Stimulated activated CD4-positive, alpha-beta T cell treated with anti-CD3 and anti-CD28 coated beads, TNF-alpha, amount 100 ng/mL, for 24 hours (primary cell): ENCODE measurements at regions not wholly inside any gene's neighbourhood (a gene's known extent, or its start where the extent isn't known, plus 50 kb on each side); places are given as distances from the start of the nearest gene placed in this dataset.

Experiments used
- DNase-seq, 3 experiments: peaks; one replicate each; pipeline ENCODE4 v3.0.0-alpha.2; 2020; ENCODE audit warnings: low read depth in 3 of 3

DNA sequence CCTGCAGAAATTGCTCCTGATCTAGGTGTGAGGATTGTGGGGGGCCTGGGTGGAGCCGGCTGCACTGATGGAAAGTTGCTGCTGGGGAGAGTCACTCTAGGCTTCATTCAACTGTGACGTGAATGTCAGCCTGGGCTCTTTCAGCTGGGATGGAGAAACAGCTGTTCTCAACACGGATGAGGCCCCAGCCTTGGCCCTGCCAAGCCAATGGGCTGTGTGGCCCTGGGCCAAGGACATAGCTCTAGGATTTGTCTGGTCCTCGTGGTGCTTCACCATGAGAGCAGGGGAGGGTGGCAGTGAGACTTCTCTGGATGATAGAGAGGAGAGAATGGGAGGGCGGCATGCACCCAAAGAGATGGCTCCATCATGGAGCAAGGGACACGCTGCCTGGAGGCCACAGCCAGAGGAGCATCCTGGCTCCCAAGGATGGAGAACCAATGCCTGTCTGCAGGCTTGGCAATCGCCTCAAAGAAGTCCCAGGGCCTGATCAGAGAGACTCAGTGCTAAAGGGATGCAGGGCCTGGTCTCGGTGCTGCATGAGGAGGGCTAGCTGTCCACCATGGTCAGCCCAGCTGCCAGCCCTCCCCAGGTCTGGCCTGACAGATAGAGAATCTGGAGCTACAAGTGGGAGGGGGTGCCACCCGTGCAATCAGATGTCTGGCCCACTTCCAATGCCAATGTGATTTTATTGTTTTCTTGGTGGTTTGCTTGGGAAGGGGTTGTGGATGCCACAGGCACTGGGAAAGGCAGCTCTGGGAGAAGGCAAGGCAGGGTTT, 141.0 kb downstream of the GADD45G start:
- no peak for DNase-seq

GRCh38 chr9:89746385-89747116, 141.7 kb downstream of the GADD45G start:
- DNase-seq, result no peak

- DNase-seq, result no peak
Measured at GRCh38 chr9:89747596-89747995, 142.8 kb downstream of the GADD45G start.

DNA sequence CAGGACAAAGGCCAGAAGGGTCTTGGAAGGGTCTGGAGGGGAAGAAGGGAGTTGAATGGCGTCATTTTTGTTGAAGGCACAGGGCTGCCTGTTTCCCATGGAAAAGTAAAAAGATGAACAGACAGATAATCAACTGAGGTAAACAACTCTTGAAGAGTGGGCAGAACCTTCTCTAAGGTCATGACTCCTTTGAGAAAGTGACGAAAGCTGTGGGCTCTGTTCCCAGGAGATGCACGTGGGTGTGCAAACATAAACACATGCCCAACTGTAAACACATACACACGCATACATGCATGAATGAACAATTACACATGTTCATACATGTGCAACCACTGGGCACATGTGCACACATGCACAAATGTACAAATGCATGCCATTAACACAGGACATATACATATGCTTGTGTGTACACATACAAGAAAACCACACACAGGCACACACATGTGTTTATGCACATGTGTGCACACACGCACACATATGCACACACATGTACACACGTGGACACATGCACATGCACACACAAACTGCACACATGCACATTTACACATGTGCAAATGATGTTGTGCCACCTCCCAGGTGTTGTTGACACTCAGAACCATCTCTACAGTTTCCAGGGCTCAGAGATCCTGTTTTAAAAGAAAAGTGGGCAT, 143.3 kb downstream of the GADD45G start:
- no peak for DNase-seq

- DNase-seq, result no peak
Measured at GRCh38 chr9:89748831-89749499, 144.2 kb downstream of the GADD45G start.

GRCh38 chr9:89749500-89750116, 144.8 kb downstream of the GADD45G start:
- no peak for DNase-seq

- DNase-seq, result no peak
Measured at GRCh38 chr9:89750117-89750791, 145.4 kb downstream of the GADD45G start.

GRCh38 chr9:89751079-89751825, 146.4 kb downstream of the GADD45G start:
- no peak for DNase-seq

DNA sequence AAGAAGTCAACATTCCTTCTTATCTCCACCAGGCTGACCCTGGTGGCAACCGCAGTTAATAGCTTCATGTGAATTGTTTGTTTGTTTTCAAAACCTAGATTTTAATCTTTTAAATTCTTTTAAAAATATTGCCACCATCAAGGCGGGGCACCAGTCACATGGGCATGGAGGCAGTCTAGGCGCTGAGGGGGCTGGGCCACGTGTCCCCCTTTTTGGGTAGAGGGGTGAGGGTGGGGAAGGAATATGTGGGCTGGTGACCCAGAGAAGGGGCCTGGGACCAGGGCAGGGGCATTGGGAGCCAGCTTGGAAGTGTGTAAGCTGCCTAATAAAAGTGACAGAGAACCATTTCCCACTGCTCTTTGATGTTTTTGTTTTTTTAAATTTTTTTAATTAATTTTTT, 147.3 kb downstream of the GADD45G start:
- no peak for DNase-seq

DNA sequence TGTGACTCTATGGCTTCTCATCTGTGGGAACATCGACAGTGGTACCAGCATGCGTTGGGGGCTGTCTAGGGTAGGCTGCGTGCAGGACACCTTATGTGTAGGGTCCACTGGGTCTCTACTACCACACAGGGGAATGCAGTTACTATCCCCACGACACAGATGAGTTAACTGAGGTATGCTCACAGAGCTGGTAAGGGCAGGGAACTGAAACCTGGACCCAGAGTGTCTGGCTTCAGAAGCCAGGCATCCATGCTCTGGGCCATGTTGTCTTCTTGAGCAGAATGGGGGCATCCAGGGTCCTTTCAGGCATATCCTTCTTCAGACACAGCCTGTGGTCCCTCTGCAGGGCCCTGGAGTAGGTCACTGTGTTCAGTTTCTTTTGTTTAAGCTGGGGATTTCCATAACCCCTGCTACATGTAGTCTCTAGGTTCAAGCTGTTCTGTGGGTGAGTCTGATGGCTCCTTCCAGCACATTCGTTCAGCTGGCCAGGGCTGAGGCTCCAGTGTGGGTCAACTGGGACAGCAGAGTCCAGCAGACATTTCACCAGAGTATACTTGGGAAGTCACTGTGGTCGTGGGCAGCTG, 148.8 kb downstream of the GADD45G start:
- no peak for DNase-seq

DNA sequence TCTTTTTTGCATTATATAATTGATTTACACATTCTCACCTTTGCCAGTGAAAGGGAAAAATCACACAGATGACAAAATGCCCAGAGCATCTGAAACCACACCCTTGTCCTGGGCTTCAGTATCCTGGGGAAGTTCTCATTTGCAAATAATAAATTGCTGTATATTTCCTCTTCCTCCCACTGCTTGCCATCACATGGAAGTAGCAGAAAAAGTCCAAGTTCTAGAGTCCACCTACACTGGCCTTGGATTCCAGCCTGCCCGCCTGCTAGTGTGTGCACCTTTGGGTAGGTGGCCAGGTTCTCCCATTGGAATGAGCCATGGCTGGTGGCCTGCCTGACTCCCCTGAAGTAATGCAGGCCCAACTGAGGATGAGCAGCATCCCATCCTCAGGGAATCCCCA, 149.4 kb downstream of the GADD45G start:
- DNase-seq, result no peak

- no peak for DNase-seq
Measured at GRCh38 chr9:89755821-89756220, 151.0 kb downstream of the GADD45G start.

- no peak for DNase-seq
Measured at GRCh38 chr9:89756891-89757537, 152.2 kb downstream of the GADD45G start.

- DNase-seq, result no peak
Measured at GRCh38 chr9:89757776-89758528, 153.1 kb downstream of the GADD45G start.

- no peak for DNase-seq
Measured at GRCh38 chr9:89759572-89759971, 154.8 kb downstream of the GADD45G start.

DNA sequence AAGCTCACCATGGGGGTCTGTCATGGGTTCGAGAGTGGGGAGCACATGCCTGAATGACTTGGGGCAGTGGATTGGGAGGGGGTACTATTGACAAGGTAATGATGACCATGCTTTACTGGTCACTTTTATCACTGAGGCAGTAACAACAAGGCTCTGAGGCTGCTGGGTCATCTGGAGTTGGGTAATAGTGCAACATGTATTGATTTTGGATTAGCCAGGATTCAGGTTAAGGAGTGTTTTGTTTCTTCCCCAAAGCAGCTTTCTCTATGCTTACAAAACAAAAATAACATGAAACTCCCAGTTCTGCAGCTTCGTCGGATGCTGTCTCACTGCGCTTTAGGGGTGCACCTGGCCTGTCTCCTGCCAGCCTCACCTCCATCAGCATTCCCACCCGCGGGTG, 155.3 kb downstream of the GADD45G start:
- DNase-seq, result no peak

GRCh38 chr9:89764217-89764616, 159.4 kb downstream of the GADD45G start:
- DNase-seq, result no peak

DNA sequence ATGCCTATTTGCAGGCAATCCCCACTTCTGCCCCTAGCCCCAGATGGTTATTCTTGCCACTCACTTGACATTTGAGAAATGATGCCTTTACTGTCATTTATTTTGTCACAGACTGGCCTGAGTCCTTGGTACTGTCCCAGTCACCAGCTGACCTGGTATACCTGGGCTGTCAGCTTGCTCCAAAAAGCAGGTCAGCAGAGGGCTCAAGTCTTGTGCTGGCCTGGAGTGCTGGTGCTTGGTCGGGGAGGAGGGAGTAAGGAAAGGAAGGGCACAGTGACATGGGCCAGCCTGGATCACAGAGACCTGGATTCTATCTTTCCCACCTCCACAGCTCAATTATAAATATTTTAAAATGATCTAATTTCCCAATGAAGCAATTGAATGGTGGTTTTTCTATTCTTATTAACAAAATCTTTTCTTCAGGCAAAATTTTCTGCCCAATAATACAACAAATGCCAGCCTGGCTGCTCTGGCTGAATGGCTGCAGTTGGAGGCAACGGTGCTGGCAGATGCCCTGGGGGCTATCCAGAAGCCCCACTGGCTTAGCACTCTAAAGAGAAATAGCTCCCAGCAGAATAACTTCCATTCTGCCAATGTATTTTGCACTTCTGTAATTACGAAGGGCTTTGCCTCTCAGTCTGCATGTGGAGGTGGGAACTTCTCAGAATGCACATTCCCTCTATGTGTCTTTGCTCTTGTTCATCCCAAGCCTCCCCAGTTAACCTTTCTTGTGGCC, 160.6 kb downstream of the GADD45G start:
- no peak for DNase-seq
